HEK293 (cell line): ENCODE measurements at regions not wholly inside any gene's neighbourhood (a gene's known extent, or its start where the extent isn't known, plus 50 kb on each side); places are given as distances from the start of the nearest gene placed in this dataset.

Experiments used
- CTCF ChIA-PET: fragments of 350-600 bp; formaldehyde crosslinking; extraction: SDS; loops from one replicate; lab custom pipeline; 2021; ENCODE audit warnings: antibody characterized with exemption; lab: Yijun Ruan, JAX
- POLR2A ChIA-PET: fragments of 300-600 bp; formaldehyde crosslinking; extraction: SDS; loops from one replicate; lab custom pipeline; 2020; ENCODE audit warnings: antibody characterized with exemption, inconsistent platforms; lab: Yijun Ruan, JAX
- H3K27ac ChIP-seq: fragments of 200-500 bp; sonication (Bioruptor generic); 2 replicates; pipeline ENCODE4 v1.5.1; 2014; ENCODE audit warnings: low read depth, low read length, control low read depth, inconsistent platforms; ENCODE audit errors: extremely low read depth
- H3K36me3 ChIP-seq, 2 experiments: fragments of 200-500 bp in 1 of 2; sonication (Bioruptor generic) in 1 of 2; 1 replicate in 1 of 2; 2 replicates in 1 of 2; pipeline ENCODE4 v1.5.1; 2014 to 2017; ENCODE audit warnings: inconsistent platforms in 2 of 2, low read length in 2 of 2; ENCODE audit not compliant: control insufficient read depth in 2 of 2, insufficient read depth in 1 of 2
- H3K4me1 ChIP-seq: fragments of 200-500 bp; sonication (Bioruptor generic); 2 replicates; pipeline ENCODE4 v1.5.1; 2014; ENCODE audit warnings: mild to moderate bottlenecking, low read length, inconsistent platforms; ENCODE audit not compliant: control insufficient read depth, insufficient read depth
- H3K4me3 ChIP-seq: 2 replicates; pipeline ENCODE4 v1.5.1; 2011; ENCODE audit warnings: low read depth, mild to moderate bottlenecking, control low read depth, low read length, moderate library complexity
- H3K9me3 ChIP-seq: fragments of 200-500 bp; sonication (Bioruptor generic); 2 replicates; pipeline ENCODE4 v1.5.1; 2014; ENCODE audit warnings: low read depth, low read length, inconsistent platforms; ENCODE audit not compliant: control insufficient read depth, insufficient read depth
- CTCF ChIP-seq: fragments of 450-650 bp; formaldehyde crosslinking; IDR thresholded peaks from 2 replicates; pipeline ENCODE4 v1.5.1; 2016; ENCODE audit warnings: missing biosample characterization, missing genetic modification characterization
- INSM2 ChIP-seq: fragments of 450-650 bp; formaldehyde crosslinking; IDR thresholded peaks from 2 replicates; pipeline ENCODE4 v1.5.1; 2016; ENCODE audit warnings: missing biosample characterization, missing genetic modification characterization
- OSR2 ChIP-seq: fragments of 450-650 bp; formaldehyde crosslinking; IDR thresholded peaks from 2 replicates; pipeline ENCODE4 v1.5.1; 2016; ENCODE audit warnings: missing biosample characterization, missing genetic modification characterization
- PATZ1 ChIP-seq: fragments of 450-650 bp; formaldehyde crosslinking; IDR thresholded peaks from 2 replicates; pipeline ENCODE4 v1.5.1; 2016; ENCODE audit warnings: missing biosample characterization, missing genetic modification characterization
- PRDM4 ChIP-seq: fragments of 450-650 bp; formaldehyde crosslinking; IDR thresholded peaks from 2 replicates; pipeline ENCODE4 v1.5.1; 2017; ENCODE audit warnings: missing biosample characterization, missing genetic modification characterization
- ZFP69B ChIP-seq: fragments of 450-650 bp; formaldehyde crosslinking; IDR thresholded peaks from 2 replicates; pipeline ENCODE4 v1.5.1; 2016; ENCODE audit warnings: missing biosample characterization, missing genetic modification characterization
- ZNF133 ChIP-seq: fragments of 450-650 bp; formaldehyde crosslinking; IDR thresholded peaks from 2 replicates; pipeline ENCODE4 v1.5.1; 2016; ENCODE audit warnings: missing biosample characterization, missing genetic modification characterization
- ZNF157 ChIP-seq: fragments of 450-650 bp; formaldehyde crosslinking; IDR thresholded peaks from 2 replicates; pipeline ENCODE4 v1.5.1; 2016; ENCODE audit warnings: missing biosample characterization, missing genetic modification characterization
- ZNF169 ChIP-seq: fragments of 450-650 bp; formaldehyde crosslinking; IDR thresholded peaks from 2 replicates; pipeline ENCODE4 v1.5.1; 2016; ENCODE audit warnings: missing biosample characterization, missing genetic modification characterization
- ZNF211 ChIP-seq: fragments of 450-650 bp; formaldehyde crosslinking; IDR thresholded peaks from 2 replicates; pipeline ENCODE4 v1.5.1; 2016; ENCODE audit warnings: low read depth, missing biosample characterization, missing genetic modification characterization
- ZNF239 ChIP-seq: fragments of 450-650 bp; formaldehyde crosslinking; IDR thresholded peaks from 2 replicates; pipeline ENCODE4 v1.5.1; 2016; ENCODE audit warnings: missing biosample characterization, missing genetic modification characterization
- ZNF350 ChIP-seq: fragments of 450-650 bp; formaldehyde crosslinking; IDR thresholded peaks from 2 replicates; pipeline ENCODE4 v1.5.0; 2017; ENCODE audit warnings: missing biosample characterization, mild to moderate bottlenecking, missing genetic modification characterization
- ZNF416 ChIP-seq: fragments of 450-650 bp; formaldehyde crosslinking; IDR thresholded peaks from 2 replicates; pipeline ENCODE4 v1.5.1; 2016; ENCODE audit warnings: missing biosample characterization, missing genetic modification characterization
- ZNF501 ChIP-seq: fragments of 450-650 bp; formaldehyde crosslinking; IDR thresholded peaks from 2 replicates; pipeline ENCODE4 v1.5.1; 2016; ENCODE audit warnings: missing biosample characterization, missing genetic modification characterization
- ZNF585B ChIP-seq: fragments of 450-650 bp; formaldehyde crosslinking; IDR thresholded peaks from 2 replicates; pipeline ENCODE4 v1.5.1; 2016; ENCODE audit warnings: missing biosample characterization, missing genetic modification characterization
- ZNF626 ChIP-seq: fragments of 450-650 bp; sonication (Bioruptor Pico); formaldehyde crosslinking; IDR thresholded peaks from 2 replicates; pipeline ENCODE4 v1.5.1; 2018; ENCODE audit warnings: missing biosample characterization, missing genetic modification characterization, inconsistent platforms
- ZNF660 ChIP-seq: fragments of 450-650 bp; IDR thresholded peaks from 2 replicates; pipeline ENCODE4 v1.5.1; 2018; ENCODE audit warnings: missing biosample characterization, mild to moderate bottlenecking, missing genetic modification characterization

- TF ChIP-seq PRDM4 (tag by site-specific recombination), result no peak
- TF ChIP-seq ZNF169 (tag by site-specific recombination), result no peak
- no peak for TF ChIP-seq ZNF157 (tag by site-specific recombination)
- no peak for TF ChIP-seq ZNF585B (tag by site-specific recombination)
- no peak for TF ChIP-seq ZNF660 (tag by site-specific recombination)
- no peak for TF ChIP-seq ZNF416 (tag by site-specific recombination)
- TF ChIP-seq ZNF133, result no peak
- no peak for TF ChIP-seq ZNF239 (tag by site-specific recombination)
- no peak for TF ChIP-seq ZNF211 (tag by site-specific recombination)
- no peak for TF ChIP-seq INSM2
Observed at GRCh38 chr3:98967758-98968157, 66.3 kb upstream of the DCBLD2 start (continued).

- no peaks in the 10 kb centered on the region for H3K36me3 ChIP-seq
- TF ChIP-seq ZNF626 (tag by site-specific recombination), result no peak
- no peak for TF ChIP-seq OSR2 (tag by site-specific recombination)
- TF ChIP-seq CTCF (tag by site-specific recombination), result no peak
- no peak for TF ChIP-seq ZFP69B (tag by site-specific recombination)
- TF ChIP-seq PATZ1 (tag by site-specific recombination), result no peak
- TF ChIP-seq ZNF239 (tag by site-specific recombination), result no peak
- no peak for TF ChIP-seq ZNF501
- no peak for TF ChIP-seq ZNF350 (tag by site-specific recombination)
- H3K4me1 ChIP-seq, result no peaks in the 10 kb centered on the region; the same call in 1 of the 2 replicates
- CTCF ChIA-PET, result interaction anchor here (0.6 to 0.8 kb wide), 3 partner anchors 15 to 61 kb away, joined by 3 to 4 read pairs (median 4); no protein-coding TSS in a partner anchor
- H3K27ac ChIP-seq, result no peak overlapping the region
- POLR2A ChIA-PET, result no interaction called here
- H3K9me3 ChIP-seq, result no peaks in the 10 kb centered on the region
- no peak overlapping the region for H3K4me3 ChIP-seq
Observed at GRCh38 chr3:98966862-98967546, 65.5 kb upstream of the DCBLD2 start.
